Prostate gland (tissue), 2 donors: ENCODE measurements at regions not wholly inside any gene's neighbourhood (a gene's known extent, or its start where the extent isn't known, plus 50 kb on each side); places are given as distances from the start of the nearest gene placed in this dataset.

Experiments used
- CTCF ChIP-seq, 4 experiments: fragments of 200-600 bp in 2 of 4; fragments of 450-650 bp in 2 of 4; sonication (generic) in 2 of 4; IDR thresholded peaks; 1 replicate in 3 of 4; 2 replicates in 1 of 4; pipeline ENCODE4 v1.5.1; 2016 to 2019; ENCODE audit warnings: antibody characterized with exemption in 4 of 4, mild to moderate bottlenecking in 2 of 4, moderate library complexity in 2 of 4
- POLR2A ChIP-seq: fragments of 450-650 bp; IDR thresholded peaks from one replicate; pipeline ENCODE4 v1.6.1; 2016; ENCODE audit warnings: antibody characterized with exemption, mild to moderate bottlenecking
- POLR2AphosphoS5 ChIP-seq: sonication (generic); formaldehyde crosslinking; IDR thresholded peaks from one replicate; pipeline ENCODE4 v1.6.1; 2017; ENCODE audit warnings: antibody characterized with exemption

DNA sequence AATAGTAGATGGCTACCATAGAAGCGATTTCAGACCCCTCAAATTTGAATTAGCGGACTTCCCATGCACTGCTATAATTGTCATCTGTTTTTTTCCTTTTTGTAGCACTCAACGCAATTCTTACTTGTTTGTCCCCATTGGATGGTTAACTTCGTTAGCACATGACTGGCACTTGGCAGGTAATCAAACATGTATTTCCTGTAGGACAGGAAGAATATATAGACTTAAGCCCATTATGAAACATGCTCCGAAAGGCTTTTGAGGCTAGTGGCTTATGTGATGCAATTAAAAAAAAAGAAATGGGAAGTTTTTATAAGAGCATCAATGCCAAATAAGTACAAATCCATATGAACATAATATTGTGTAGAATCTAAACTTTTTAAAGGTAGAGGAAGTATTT lies 301.2 kb downstream of the PSAT1 start:
- no peak for TF ChIP-seq CTCF (IDR thresholded peaks at IDR 0.05)
- TF ChIP-seq POLR2AphosphoS5, result no peak
- TF ChIP-seq POLR2A, result no peak
